Stimulated activated CD4-positive, alpha-beta T cell treated with anti-CD3 and anti-CD28 coated beads, Interleukin-12 subunit alpha, Interleukin-12 subunit beta, amount 100 ng/mL, for 24 hours (primary cell): ENCODE measurements at regions not wholly inside any gene's neighbourhood (a gene's known extent, or its start where the extent isn't known, plus 50 kb on each side); places are given as distances from the start of the nearest gene placed in this dataset.

Experiments used
- DNase-seq, 2 experiments: peaks; one replicate each; pipeline ENCODE4 v3.0.0-alpha.2; 2020; ENCODE audit warnings: low read depth in 2 of 2

DNA sequence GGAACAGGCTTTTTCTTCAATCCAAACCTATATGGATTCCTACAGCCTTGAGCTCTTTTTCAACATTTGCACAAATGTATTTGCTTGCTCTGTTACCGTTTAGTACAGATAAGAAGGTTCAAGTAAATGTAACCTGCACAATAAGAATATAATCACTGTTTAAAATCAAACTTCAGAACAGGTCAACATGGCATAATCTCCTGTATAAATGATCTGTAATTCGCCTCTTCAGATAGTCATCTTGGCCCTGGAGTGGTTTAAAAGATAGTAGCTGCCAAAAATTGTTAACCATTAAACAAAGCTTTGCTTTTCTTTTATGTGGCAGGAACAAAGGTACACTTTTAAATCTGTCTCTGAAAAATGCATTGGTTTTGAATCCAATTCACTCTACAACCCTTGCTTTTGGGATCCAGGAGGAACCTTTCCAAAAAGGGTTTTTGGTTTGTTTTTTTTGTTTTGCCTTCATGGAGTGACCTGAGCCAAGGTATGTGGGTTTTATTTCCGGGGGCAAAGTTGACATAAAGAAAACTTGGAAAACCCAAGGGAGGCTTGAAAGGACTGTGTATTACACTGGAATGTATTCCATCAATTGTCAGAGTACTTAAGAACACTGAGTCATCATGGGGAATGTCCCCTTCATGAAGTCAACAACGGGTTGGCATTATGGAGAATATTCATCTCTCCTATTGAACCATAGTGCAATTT is 210.4 kb upstream of the HCCS start:
- DNase-seq, result no peak

DNA sequence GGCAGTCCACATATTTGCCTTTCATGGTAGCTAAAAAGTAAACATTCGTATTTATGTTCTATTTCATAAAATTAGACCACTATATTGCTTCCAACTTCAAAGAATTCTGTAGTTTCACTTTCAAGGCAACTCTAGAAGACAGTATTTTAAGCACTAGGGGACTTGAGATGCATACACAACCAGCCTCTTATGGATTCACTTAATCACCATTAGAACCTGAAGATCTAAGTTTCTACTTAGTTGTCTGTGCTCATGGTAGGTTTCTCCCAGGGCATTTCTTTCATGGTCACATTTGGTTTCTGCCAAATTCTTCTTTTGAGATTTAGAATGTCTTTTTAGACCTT is 209.9 kb upstream of the HCCS start:
- DNase-seq, result no peak

DNA sequence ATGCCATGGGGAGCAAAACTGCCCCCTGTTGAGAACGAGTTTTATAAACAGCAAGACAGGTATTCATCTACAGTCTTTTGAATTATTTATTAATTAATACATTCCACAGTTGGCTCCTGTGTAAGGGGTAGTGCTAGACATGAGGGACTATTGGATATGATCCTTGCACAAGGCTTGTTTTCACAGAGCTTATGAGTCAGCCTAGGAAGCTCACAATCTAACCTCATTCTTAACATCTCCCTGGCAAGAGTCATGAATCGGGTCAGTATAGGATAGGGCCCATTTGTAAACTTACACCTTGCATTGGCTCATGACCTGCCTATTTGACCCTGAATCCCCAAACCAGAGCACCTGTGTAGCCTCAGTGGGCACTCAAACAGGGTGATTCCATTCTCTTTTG is 209.1 kb upstream of the HCCS start:
- DNase-seq, result no peak

DNA sequence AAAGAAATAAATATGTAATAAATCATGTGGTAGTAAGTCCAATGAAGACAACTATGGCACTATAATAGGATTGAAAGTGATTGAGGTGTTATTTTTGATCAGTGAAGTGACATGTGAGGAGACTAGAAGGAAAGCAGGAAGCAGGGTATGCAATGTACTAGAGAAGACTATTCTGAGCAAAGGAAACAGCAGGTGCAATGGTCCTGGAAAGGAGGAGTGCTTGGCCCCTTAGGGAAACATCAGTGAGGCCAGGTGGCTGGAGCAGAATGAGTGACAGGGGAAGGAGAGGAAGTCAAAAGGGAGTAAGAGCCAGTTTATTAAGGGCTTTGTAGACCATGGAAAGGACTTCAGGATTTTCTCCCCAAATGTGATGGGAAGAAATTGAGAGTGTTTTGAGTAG is 207.6 kb upstream of the HCCS start:
- DNase-seq, result no peak

DNA sequence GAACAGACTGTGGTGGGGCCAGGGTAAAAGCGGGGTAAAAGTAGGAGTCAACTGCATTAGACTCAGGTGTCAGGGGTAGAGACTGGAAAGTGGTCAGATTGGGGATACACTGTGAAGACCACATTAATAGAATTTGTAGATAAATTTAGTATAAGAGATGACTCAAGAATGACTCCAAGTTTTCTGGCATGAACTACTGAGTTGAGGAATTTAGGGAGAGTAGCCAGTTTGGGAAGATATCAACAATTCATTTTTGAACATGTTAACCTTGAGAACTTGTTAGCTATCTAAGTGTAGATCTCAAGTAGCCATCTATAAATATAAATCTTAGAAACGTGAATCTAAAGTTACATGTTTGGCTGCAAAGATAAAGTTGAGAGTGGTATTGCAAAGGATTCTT is 206.9 kb upstream of the HCCS start:
- DNase-seq, result no peak

DNA sequence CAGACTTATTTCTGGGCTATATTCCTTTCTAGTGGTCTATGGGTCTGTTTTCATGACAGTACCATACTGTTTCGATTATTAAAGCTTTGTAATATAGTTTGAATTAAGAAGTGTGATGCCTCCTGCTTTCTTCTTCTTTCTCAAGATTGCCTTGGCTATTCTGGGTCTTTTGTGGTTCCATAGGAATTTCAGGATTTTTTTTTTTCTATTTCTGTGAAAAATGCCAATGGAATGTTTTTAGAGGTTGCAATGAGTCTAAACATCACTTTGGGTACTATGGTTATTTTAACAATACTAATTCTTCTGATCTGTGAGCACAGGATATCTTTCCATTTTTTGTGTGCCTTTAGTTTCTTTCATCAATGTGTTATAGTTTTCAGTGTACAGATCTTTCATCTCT is 204.3 kb upstream of the HCCS start:
- DNase-seq, result no peak

DNA sequence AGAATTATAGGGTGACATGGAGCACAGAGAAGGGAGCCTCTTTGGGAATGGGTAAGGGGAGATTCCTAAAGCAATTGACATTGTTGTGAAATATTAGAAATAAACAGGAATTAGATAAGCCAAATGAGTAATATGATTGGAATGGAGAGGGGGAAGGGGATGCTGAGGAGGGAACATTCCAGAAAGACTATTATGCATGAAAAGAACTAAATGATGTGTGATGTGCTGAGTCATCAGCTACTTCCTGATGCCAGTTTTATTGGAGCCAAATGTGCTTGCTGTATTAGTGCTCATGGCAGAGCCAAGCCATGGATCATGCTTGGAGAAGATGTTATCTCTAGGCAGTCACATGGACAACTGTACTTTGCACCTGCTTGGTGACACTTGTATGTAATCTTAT is 189.0 kb upstream of the HCCS start:
- no peak for DNase-seq

DNA sequence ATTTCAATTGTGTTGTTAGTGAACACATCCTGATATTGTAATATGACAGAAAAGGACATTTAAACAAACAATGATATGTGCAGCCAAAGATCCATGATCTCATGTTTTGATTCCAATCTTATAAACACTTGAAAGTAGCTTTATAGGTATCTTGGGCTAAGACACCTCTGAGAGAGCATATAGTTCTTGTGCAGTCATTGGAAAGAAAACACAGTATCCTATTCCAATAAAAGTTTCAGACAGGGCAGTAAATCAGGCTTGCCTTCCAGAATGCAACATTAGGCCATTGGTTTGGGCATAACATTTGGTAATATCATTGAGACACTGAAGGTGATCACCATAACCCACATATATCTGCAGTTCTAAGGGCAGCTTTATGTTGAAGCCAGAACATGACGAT is 188.3 kb upstream of the HCCS start:
- DNase-seq, result no peak

DNA sequence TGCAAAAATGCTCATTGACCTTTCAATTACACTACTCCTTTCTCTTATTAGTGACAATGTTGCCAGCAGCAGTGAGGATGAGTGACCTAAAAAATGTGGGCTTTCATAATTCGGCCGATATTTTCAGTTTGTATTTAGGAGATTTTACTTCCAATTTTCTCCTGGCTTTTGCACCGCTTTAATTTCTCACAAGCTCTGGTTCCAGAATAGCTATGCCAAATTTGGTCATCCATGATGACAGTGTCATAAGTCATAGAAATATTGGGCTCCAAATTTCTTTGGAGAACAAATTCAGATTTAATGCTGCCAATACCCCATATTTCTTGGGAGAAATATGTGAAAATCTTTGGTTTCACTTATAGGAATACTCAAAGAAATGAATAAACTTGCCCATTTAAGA is 187.7 kb upstream of the HCCS start:
- no peak for DNase-seq

DNA sequence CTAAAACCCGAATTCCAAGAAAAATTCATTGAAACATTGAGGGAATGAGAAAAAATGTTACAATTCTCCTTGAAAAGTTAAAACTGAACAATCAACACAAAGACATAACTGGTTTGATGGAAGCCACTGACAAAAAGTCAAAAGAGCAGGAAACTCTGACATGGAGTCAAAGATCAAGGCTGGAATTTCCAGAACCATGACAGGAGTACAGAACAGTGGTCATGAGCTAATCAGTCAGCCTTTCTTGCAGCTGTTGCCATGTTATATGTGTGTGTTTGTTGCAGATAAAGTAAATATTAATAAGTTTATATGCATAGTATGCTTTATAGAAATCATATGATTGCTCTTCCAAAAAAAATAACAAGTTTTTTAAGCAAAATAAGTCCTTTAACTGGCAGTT is 184.7 kb upstream of the HCCS start:
- no peak for DNase-seq

DNA sequence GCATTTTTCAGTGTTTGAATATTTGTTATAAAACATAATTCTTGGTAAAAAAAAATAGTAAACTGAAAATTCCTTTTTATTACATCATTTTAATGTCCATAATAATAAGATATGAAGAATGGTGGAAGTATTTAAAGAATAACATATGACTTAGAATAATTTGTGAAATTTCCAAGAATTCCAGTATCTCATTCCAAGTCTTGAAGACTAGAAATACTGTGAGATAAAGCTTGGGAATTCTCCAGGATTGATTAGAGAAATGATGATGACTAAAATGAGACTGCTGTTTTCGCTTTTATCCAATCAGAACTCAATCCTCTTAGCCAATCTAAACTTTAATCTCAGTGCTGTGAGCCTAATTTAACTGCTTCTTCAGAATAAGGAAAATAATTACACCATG is 184.2 kb upstream of the HCCS start:
- DNase-seq, result no peak

DNA sequence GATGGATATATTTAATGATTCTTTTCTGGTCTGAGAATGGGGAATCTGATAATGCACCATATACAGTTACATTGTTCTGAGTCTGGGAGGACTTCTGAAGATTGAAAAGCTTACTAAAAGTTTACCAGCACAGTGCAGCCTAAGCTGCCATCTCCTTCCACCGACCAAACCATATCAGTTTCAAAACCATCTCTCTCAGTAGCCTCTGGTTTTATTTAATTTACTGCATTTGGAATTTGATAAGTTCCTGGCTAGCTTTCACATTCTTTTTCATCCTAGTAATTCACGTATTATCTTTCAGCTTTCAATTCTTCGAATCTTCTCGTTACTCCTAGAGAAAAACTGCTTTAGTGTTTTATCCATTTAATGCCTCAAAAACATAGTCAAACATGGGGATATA is 181.4 kb upstream of the HCCS start:
- no peak for DNase-seq

DNA sequence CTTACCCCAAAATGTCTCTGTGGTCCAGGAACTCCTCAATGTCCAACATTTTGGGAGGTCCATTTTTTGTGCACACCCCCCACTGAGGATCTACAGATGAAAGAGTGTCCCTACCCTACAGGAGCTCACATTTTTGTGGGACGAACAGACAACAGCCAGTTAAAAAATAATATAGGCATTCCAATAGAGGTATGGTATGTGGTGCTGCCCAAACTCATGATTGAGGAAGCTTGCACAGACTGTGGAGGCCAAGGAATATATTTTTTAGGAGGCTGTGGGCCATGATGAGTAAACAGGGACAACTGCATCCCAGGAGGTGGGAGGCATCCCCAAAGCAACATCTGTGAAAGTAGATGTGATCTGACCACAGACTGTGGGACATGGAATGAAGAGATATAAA is 181.0 kb upstream of the HCCS start:
- DNase-seq, result no peak

DNA sequence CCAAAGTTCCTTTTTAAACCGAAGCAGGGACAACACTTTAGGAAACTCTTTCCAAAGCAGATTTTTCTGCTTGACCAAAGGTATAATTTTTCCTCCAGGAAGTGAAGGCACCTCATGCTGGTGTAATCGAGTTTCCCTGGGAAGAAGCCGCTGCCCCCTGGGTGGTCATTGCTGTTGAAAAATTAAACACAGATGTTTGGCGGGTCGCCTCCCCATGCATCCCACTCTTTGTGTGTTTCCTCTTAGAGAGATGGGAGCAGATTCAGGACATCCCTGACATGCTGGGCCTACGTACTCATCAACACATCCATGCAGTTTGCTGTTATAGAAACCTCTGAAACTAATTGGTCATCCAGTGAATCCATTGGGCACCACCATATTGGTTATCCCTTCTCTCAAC is 179.2 kb upstream of the HCCS start:
- DNase-seq, result no peak

DNA sequence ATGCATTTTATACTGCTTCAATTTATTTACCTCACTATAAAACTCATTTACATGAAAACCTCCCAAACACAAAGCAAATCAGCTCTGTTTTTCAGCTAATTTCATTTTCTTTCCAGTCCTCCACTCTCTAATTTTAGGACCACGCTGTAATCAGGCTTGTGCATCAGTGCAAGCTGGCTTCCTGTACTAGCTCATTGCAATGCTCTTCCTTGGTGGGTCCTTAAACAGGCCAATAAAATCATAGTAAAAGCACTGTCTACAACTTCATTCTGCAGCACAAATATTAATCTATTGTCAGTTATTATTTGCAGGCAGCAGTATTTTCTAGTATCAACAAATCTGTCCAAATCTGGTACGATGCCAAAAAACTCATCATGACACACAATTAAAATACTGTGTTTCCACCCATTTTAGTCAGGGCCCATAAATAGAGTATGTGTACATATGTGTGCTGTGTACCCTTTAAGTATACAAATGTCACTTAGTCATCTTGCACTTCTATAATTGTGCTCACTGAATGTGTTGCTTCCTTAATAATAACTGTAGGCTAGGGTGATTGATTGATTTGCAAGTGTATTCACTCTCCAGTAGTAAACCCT is 178.2 kb upstream of the HCCS start:
- DNase-seq, result no peak

DNA sequence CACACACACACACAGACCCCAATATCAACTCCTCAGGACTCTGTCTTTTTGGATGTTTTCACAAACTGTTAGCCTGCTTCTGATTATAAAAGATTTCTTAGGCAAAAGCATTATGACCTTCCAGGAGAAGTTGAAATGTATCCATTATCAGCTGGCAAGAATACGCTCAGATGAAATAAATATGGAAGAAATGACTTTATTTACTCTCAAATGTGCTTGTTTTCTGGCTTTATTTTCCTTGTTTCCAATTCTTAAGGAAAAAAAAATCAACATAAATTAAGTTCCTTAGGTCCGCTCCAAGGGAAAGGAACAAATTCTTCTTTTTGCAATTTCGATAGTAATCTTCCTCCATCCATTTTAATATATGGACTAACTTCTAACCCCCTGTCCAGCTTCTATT is 175.6 kb upstream of the HCCS start:
- DNase-seq, result no peak

DNA sequence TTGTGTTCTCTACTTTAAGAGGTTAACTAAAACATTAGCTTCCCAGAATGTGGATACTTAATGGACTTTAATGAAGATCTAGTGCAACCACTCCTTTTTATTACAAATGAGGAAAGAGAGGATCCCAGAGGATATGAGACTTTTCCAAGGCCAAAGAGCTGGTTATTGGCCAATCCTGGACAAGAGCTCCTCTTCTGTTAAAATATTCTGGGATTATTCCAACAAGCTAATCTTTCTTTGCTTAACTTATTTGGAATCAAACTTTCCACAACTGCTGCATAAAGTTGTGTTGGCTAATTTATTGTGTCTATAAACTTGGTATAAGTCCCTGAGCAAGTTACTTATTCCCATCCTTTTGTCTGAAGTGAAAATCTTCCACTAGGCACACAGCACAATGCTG is 174.2 kb upstream of the HCCS start:
- no peak for DNase-seq

DNA sequence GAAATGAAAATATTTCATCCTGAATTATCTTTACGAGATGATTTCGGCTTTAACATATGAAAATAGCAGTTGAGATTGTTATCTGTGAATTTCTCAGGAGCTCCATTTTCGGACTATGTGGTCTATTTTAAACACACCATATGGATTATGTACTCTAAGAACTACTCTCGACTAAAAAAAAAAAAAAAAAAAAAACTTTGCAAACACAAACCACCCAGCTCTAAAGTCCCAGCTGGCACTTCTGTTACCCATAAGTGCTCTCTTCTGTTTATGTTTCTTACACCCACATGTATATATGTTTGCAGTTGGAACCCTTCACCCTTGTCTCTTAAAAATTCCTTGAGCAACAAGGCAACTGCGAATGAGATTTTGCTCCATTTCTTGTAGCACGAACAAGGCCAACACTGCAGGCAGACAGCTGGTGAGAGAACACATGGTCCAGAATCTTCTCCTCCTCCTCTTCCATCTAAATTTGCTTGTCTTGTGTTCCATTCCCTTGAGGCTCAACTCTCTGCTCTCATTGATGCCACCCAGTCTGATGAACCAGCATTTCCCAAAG is 172.7 kb upstream of the HCCS start:
- DNase-seq, result no peak

DNA sequence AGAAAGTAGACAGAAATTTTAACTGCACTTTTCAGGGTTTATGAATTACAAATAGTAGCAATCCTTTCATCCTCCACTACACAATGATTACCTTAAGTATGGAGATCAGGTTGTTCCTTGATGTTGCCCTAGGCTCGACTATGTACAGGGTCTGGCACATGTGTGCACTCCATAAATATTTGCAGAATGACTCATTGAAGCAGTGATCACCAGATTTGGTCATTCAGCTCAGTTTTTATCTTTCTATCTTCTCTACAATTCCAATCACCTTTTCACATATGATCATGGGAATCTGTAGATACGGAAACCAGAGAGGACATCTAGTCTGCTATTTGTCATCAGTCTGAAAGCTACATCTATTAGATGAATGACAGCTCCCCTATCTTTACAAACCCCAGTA is 171.7 kb upstream of the HCCS start:
- no peak for DNase-seq

DNA sequence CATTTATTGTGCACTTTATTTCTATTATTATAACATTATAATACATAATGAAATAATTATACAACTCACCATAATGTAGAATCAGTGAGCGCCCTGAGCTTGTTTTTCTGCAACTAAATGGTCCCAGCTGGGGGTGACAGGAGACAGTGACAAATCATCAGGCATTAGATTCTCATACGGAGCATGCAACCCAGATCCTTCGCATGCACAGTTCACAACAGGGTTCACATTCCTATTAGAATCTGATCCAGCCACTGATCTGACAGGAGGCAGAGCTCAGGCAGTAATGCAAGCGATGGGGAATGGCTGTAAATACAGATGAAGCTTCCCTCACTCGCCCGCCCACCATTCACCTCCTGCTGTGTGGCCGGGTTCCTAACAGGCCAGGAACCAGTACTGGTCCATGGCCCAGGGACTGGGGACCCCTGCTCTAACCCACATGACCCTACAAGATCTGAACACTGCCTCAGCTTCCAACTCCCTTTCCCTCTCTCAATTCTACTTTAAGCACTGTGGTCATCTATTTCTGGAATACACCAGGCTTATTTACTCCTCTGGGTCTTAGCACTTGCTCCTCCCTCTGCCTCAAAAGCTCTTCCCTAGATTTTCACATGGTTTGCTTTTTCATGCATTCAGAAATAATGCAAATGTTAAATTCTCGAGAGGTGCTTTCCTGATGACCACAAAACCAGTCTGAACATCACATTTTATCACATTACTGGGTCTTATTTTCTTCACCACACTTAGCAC is 166.8 kb upstream of the HCCS start:
- DNase-seq, result no peak

DNA sequence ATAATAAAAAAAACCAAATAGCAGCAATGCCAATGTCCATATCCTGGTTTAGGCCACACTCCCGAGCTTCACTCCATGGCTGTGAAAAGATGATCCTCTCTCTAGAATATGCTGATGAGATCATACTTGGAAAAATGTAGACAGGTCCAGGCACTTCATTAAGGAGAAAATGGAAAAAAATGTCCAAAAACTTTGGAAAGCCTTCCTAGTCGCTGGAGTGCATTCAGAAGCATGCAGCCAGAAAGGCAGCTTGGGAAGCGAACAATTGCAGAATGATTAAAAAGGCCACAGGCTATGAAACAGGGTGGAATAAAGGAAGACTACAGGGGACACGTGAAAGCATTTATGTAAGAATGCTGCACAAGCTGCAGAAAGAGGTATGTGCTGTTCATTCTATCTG is 165.6 kb upstream of the HCCS start:
- no peak for DNase-seq

DNA sequence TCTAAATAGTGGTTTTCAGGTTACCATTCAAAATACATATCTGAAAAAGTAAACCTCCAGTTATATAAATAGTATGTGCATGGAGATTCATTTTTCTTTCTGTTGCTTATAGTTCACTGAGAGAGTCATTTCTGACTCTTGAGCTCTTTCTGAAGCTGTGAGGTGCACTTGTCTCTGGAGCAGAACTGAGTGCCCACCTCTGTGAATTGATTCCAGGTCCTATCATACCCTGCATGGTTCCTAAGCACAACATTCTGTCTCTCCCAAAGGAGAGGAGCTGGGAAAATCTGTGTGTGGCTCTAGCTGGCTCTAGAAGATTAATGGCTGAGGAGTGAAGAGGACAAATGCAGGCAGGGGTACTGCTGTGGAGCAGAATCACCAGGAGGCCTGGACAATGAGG is 161.6 kb upstream of the HCCS start:
- DNase-seq, result no peak

DNA sequence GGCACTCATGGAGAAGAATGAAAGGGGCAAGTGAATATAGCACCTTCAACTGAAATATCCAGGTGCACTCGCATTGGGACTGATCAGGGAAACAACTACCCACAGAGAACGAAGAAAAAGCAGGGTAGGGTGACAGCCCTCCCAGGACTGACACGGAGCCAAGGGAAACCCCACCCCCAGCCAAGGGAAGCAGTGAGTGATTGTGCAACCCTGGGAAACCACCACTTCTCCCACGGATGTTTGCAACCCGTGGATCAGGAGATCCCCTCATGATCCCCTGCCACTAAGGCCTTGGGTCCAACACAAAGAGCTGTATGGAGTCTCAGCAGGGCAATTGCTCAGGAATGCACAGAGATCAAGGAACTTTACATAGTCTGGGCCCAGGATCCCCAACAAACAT is 158.5 kb upstream of the HCCS start:
- DNase-seq, result no peak
